DND-41 (cell line): ENCODE measurements at regions not wholly inside any gene's neighbourhood (a gene's known extent, or its start where the extent isn't known, plus 50 kb on each side); places are given as distances from the start of the nearest gene placed in this dataset.

Experiments used
- CTCF ChIP-seq: IDR thresholded peaks from 2 replicates; pipeline ENCODE4 v1.5.1; 2012; ENCODE audit warnings: borderline replicate concordance, low read length, moderate library complexity, mild to moderate bottlenecking; ENCODE audit not compliant: poor library complexity, severe bottlenecking; ENCODE audit errors: extremely low read depth
- EZH2 ChIP-seq: IDR thresholded peaks from 3 replicates; pipeline ENCODE4 v1.6.1; 2012; ENCODE audit warnings: borderline replicate concordance, low read depth, mild to moderate bottlenecking, moderate library complexity, low read length, inconsistent platforms; ENCODE audit not compliant: severe bottlenecking

- no peak for TF ChIP-seq CTCF
- TF ChIP-seq EZH2 = no peak
These were observed 286.8 kb downstream of the DHX35 start for GRCh38 chr20:39248862-39249485.
